Dendritic cell treated with granulocyte-macrophage colony-stimulating factor and Interleukin-4, amounts not matched to agents 40 ng/mL and 50 ng/mL, for 4 days (primary cell): ENCODE measurements at regions not wholly inside any gene's neighbourhood (a gene's known extent, or its start where the extent isn't known, plus 50 kb on each side); places are given as distances from the start of the nearest gene placed in this dataset.

Experiments
- H3K27ac Mint-ChIP-seq: one replicate; pipeline ENCODE4 v1.8.0; 2022; ENCODE audit warnings: mild to moderate bottlenecking, mixed read lengths
- H3K27me3 Mint-ChIP-seq: one replicate; pipeline ENCODE4 v1.8.0; 2022; ENCODE audit warnings: mild to moderate bottlenecking, mixed read lengths
- H3K36me3 Mint-ChIP-seq: one replicate; pipeline ENCODE4 v1.8.0; 2022; ENCODE audit warnings: low read depth, mixed read lengths
- H3K4me1 Mint-ChIP-seq: one replicate; pipeline ENCODE4 v1.8.0; 2022; ENCODE audit warnings: low read depth, mixed read lengths
- H3K4me3 Mint-ChIP-seq: one replicate; pipeline ENCODE4 v1.8.0; 2022; ENCODE audit warnings: mild to moderate bottlenecking, moderate library complexity, mixed read lengths
- H3K9me3 Mint-ChIP-seq: one replicate; pipeline ENCODE4 v1.8.0; 2022; ENCODE audit warnings: mixed read lengths
- intact Hi-C: fragments of 100-400 bp; cut with micrococcal nuclease; formaldehyde crosslinking; loops from one replicate; pipeline ENCODE4 v1.15.0; 2022

- H3K4me1 Mint-ChIP-seq, result peaks cover 9% of the 10 kb centered on the region
- H3K9me3 Mint-ChIP-seq, result peaks cover 13% of the 10 kb centered on the region
- no peaks in the 10 kb centered on the region for H3K36me3 Mint-ChIP-seq
- no peak overlapping the region for H3K27ac Mint-ChIP-seq
- peaks cover 4% of the 10 kb centered on the region for H3K27me3 Mint-ChIP-seq
- intact Hi-C loops, result no loop called here
- no peak overlapping the region for H3K4me3 Mint-ChIP-seq
Measured at GRCh38 chr14:101480022-101480746, 81.1 kb upstream of the DIO3 start.

DNA sequence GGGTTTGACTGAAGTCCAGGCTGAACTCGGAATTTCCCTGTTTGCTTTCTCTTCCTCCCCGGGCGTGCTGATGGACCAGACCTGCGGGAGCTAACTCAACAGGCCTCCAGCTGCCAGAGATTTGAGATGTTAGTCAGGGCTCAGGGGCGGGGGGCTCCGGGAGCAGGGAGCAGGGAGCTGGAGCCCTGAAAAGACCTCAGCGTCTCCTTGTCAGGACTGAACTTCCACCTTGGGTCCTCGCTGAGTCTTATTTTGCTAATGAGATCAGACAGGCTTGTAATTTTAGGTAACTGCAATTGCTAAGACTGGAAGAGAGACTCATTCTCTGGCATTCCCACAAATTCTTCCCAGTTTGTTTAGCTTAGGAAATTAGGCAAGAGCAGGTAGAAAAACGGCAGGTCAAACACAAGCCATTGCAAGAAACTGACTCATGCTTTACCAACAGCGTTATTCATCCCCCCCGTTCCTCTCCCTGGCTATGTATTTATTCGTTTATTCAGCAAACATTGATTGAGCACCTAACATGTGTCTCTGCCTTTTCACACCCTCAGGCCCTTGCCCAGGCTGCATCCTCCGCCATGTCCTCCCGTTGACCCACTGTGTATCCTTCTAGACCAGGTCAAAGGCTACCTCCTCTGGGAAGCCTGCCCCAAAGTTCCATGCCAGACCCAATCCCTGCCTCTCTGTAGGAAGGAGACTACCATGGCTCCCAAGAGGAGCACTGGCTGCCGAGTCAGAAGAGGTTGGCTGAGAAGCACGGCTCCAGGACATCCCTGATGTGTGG, 80.4 kb upstream of the DIO3 start:
- Mint-ChIP-seq H3K4me1 (peaks cover 4% of the 10 kb centered on the region), H3K9me3 (peaks cover 13% of the 10 kb centered on the region), H3K27me3 (peaks cover 6% of the 10 kb centered on the region), H3K4me3 (no peak overlapping the region), H3K36me3 (no peaks in the 10 kb centered on the region), H3K27ac (no peak overlapping the region)
- intact Hi-C loops, result no loop called here

GRCh38 chr14:101481557-101481956, 79.7 kb upstream of the DIO3 start:
- intact Hi-C loops, result no loop called here
- no peaks in the 10 kb centered on the region for H3K4me1 Mint-ChIP-seq
- H3K4me3 Mint-ChIP-seq, result no peak overlapping the region

DNA sequence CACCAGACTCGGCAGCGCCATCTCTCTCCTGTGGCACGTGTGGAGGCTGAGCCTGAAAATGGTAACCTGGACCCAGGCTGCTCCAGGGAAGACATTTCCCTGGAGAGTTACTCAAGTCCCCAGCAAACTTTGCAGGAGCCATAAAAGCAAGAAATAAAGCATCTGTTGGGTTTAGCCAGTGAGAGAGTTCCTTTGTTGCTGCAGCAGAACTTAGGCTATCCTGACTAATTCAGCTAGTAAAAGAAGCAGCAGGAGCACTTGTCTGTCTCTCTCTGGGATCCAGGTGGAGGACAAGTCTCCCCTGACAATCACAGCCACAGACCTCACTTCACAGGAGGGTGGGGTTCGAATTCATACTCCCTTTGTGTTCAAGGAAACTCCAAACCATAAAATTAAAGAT, 79.2 kb upstream of the DIO3 start:
- Mint-ChIP-seq H3K4me3 (no peak overlapping the region), H3K9me3 (peaks cover 13% of the 10 kb centered on the region), H3K27me3 (peaks cover 6% of the 10 kb centered on the region), H3K27ac (no peak overlapping the region), H3K36me3 (no peaks in the 10 kb centered on the region), H3K4me1 (no peaks in the 10 kb centered on the region)
- intact Hi-C loops, result no loop called here

More at GRCh38 chr14:101481557-101481956, 79.7 kb upstream of the DIO3 start:
- Mint-ChIP-seq H3K27ac (no peak overlapping the region), H3K27me3 (peaks cover 6% of the 10 kb centered on the region), H3K9me3 (peaks cover 13% of the 10 kb centered on the region), H3K36me3 (no peaks in the 10 kb centered on the region)

GRCh38 chr14:101483829-101484228, 77.5 kb upstream of the DIO3 start:
- Mint-ChIP-seq H3K36me3 (no peaks in the 10 kb centered on the region), H3K9me3 (peaks cover 13% of the 10 kb centered on the region), H3K4me3 (no peak overlapping the region), H3K27me3 (peaks cover 6% of the 10 kb centered on the region), H3K27ac (no peak overlapping the region), H3K4me1 (no peaks in the 10 kb centered on the region)
- intact Hi-C loops, result no loop called here

DNA sequence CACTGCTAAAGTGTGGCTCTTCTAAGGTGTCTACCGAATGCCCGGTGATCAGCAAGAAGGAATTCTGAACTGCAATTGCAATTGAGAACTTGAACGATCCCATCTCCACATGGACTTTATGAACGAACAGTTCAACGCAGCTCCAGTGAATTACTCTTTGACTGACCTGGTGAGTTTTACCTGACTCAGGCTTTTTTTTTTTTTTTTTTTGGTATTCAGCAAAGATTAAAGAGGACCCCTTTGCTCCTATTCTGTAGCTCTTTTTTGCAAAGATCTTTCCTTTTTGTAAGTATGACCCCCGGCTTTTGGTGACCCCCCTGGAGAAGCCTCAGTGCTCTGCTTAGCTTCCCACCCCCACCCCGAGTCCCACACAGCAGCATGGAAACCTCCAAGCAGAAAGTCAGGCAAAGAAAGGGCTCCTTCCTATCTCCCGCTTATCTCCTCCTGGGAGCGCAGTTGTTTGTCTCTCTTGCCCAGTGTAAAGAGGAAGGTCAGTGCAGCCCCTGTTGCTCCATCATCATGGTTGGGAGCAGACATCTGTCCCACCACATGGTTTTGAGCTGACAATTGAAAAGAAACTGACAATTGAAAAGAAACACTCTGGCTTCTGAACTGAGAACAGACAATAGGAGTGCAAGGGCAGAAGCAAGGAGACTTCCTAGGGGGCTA, 72.1 kb upstream of the DIO3 start:
- Mint-ChIP-seq H3K27ac (no peak overlapping the region), H3K4me1 (no peaks in the 10 kb centered on the region), H3K36me3 (no peaks in the 10 kb centered on the region), H3K4me3 (no peak overlapping the region), H3K9me3 (peaks cover 6% of the 10 kb centered on the region), H3K27me3 (peaks cover 10% of the 10 kb centered on the region)
- intact Hi-C loops, result no loop called here

DNA sequence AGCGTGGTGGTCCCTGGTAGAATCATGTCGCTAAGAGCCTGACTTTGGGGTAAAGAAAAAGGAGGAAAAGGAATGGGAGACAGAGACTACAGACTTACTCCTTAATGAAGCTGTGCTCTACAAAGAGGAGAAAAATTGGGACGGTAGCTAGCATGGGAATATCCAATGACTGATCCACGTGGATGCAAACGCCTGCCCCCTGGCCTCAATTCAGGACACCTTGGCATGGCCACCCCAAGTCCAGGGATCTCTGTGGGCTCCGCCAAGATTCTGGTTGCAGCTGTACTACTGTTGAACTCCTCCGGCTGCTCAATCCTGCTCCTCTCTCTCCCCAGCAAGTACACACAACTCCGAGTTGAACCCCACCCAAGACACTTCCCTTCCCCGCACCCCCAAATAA, 70.5 kb upstream of the DIO3 start:
- Mint-ChIP-seq H3K9me3 (peaks cover 5% of the 10 kb centered on the region), H3K36me3 (no peaks in the 10 kb centered on the region), H3K4me1 (no peaks in the 10 kb centered on the region), H3K27ac (no peak overlapping the region), H3K4me3 (no peak overlapping the region), H3K27me3 (peaks cover 12% of the 10 kb centered on the region)
- intact Hi-C loops, result no loop called here

DNA sequence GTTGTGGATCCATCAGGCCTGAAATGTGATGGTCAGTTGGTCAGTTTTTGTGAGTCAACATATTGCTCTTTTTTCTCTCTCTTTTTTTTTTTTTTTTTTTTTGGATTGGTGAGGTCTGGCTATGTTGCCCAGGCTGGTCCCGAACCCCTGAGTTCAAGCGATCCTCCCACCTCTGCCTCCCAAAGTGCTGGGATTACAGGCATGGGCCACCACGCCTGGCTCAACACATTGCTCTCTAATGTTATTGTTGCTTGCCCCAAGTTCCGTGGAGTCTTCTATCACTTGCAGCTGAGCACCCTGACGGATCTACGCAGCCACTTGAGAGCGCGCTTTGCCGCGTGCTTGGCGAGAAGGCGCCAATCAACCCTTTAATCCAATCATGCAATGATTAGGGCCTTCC, 69.5 kb upstream of the DIO3 start:
- peaks cover 15% of the 10 kb centered on the region for H3K27me3 Mint-ChIP-seq
- no peaks in the 10 kb centered on the region for H3K36me3 Mint-ChIP-seq

DNA sequence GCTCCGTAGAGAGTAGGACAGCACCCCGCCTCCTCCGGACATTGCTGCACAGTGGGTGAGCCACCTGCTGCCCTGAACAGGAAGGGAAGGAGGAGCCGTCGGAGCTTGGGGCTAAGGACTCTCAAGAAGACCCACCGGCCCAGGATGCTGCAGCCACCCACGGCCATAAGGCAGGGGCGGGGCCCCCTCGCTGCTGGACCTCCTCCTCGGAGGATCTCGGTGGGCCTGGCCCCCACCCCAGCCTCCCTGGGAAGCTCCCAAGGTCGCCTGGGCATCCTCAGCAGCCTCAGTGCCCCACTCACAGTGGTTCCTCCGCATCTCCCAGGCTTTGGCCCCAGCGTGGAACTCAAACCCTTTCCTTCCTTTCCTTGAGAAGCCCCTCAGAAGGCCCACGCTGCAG, 68.6 kb upstream of the DIO3 start:
- Mint-ChIP-seq H3K27me3 (peaks cover 21% of the 10 kb centered on the region), H3K4me1 (no peaks in the 10 kb centered on the region), H3K9me3 (peaks cover 5% of the 10 kb centered on the region), H3K36me3 (no peaks in the 10 kb centered on the region), H3K4me3 (no peak overlapping the region), H3K27ac (no peak overlapping the region)
- intact Hi-C loops, result no loop called here

More for the DNA sequence above, 69.5 kb upstream of the DIO3 start:
- H3K4me3 Mint-ChIP-seq, result no peak overlapping the region
- H3K9me3 Mint-ChIP-seq, result peaks cover 5% of the 10 kb centered on the region
- H3K27ac Mint-ChIP-seq, result no peak overlapping the region
- intact Hi-C loops, result no loop called here
- no peaks in the 10 kb centered on the region for H3K4me1 Mint-ChIP-seq

- no peak overlapping the region for H3K27ac Mint-ChIP-seq
- H3K4me1 Mint-ChIP-seq, result no peaks in the 10 kb centered on the region
- intact Hi-C loops, result no loop called here
- H3K4me3 Mint-ChIP-seq, result no peak overlapping the region
- no peaks in the 10 kb centered on the region for H3K36me3 Mint-ChIP-seq
- peaks cover 19% of the 10 kb centered on the region for H3K27me3 Mint-ChIP-seq
- H3K9me3 Mint-ChIP-seq, result no peaks in the 10 kb centered on the region
Measured at GRCh38 chr14:101494826-101495225, 66.5 kb upstream of the DIO3 start.

DNA sequence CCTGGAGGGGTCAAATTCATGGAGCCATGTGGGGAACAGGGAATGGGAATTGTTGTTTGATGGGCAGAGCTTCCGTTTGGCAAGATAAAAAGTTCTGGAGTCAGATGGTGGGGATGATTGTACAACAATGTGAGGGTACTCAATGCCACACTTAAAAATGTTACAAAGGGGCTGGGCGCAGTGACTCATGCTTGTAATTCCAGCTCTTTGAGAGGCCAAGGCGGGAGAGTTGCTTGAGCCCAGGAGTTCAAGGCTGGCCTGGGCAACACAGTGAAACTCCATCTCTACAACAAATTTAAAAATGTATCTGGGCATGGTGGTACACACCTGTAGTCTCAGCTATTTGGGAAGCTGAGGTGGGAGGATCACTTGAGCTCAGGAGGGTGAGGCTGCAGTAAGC, 66.0 kb upstream of the DIO3 start:
- H3K4me1 Mint-ChIP-seq, result no peaks in the 10 kb centered on the region
- H3K36me3 Mint-ChIP-seq, result no peaks in the 10 kb centered on the region
- H3K4me3 Mint-ChIP-seq, result no peak overlapping the region
- intact Hi-C loops, result no loop called here
- H3K9me3 Mint-ChIP-seq, result no peaks in the 10 kb centered on the region
- H3K27ac Mint-ChIP-seq, result no peak overlapping the region
- peaks cover 17% of the 10 kb centered on the region for H3K27me3 Mint-ChIP-seq

- Mint-ChIP-seq H3K4me1 (no peaks in the 10 kb centered on the region), H3K9me3 (no peaks in the 10 kb centered on the region), H3K27ac (no peak overlapping the region), H3K27me3 (peaks cover 16% of the 10 kb centered on the region), H3K4me3 (no peak overlapping the region), H3K36me3 (no peaks in the 10 kb centered on the region)
- intact Hi-C loops, result no loop called here
Measured at GRCh38 chr14:101495827-101496775, 65.2 kb upstream of the DIO3 start.

DNA sequence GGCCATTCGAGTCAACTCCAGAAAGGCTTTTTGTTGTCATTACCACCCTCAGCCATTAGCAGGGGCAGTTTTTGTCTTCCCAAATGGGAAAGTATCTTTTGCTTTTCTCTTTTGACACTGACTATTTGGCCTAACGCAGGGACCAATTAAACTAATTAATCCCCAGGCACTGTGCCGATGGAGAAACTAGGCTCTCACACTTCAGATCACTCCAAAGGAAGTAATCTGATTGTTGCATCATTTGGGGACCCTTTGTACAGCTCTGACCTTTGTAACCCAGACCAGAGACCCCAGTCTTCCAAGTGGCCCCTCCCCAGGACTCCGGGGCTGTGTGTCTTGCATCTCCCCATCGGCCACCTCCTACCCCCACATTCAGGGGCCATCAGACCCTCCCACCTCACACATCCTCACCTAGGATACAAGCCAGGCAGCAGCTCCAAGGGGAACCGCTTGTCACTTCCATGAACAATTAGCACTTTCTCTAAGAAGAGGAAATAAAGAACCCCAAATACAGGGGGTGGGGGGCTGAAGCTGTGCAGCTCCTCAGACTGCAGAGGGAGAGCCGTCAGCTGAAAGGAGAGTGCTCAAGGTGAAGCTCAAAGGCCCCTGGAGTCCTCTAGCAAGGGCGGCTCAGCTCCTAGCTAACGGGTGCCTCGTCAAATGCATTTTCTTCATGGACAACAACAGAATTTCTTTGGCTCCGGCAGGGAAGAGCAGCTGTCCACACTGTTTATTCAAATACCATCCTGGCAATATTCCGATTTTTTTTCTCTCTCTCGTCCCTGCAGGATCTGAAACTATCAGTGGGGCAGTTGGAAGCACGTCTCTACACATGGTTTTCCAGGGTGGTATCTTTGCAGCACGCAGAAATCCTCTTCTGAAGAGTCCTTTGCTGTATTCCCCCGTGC, 64.3 kb upstream of the DIO3 start:
- Mint-ChIP-seq H3K4me1 (no peaks in the 10 kb centered on the region), H3K27ac (no peak overlapping the region), H3K9me3 (no peaks in the 10 kb centered on the region), H3K27me3 (peaks cover 19% of the 10 kb centered on the region), H3K4me3 (no peak overlapping the region), H3K36me3 (no peaks in the 10 kb centered on the region)
- intact Hi-C loops, result no loop called here
